Astrocyte of the cerebellum (primary cell): ENCODE measurements at regions not wholly inside any gene's neighbourhood (a gene's known extent, or its start where the extent isn't known, plus 50 kb on each side); places are given as distances from the start of the nearest gene placed in this dataset.
"Not testable (repeated sequence)": the region's sequence is repeated elsewhere in the genome, so short reads cannot be mapped to it uniquely, and the experiment has no call there.

ENCODE experiments used
- DNase-seq: peaks from one replicate; pipeline ENCODE4 v3.0.0-alpha.2; 2011; ENCODE audit warnings: low read depth
- H3K4me3 ChIP-seq: 2 replicates; pipeline ENCODE4 v1.5.1; 2011; ENCODE audit warnings: mild to moderate bottlenecking, low read depth, low read length, moderate library complexity
- in situ Hi-C: cut with HindIII; loops from 2 replicates; pipeline ENCODE4 v1.10.0; 2017; ENCODE audit warnings: low sequenced_read_pairs
- TF ChIP-seq, protein P1 (sequence below): IDR thresholded peaks from 2 replicates; pipeline ENCODE4 v1.5.1; 2012; ENCODE audit warnings: low read length, low read depth, moderate library complexity, mild to moderate bottlenecking; ENCODE audit errors: missing control alignments

- in situ Hi-C loops = no loop called here
- no peak for DNase-seq
- TF ChIP-seq, protein P1, sequence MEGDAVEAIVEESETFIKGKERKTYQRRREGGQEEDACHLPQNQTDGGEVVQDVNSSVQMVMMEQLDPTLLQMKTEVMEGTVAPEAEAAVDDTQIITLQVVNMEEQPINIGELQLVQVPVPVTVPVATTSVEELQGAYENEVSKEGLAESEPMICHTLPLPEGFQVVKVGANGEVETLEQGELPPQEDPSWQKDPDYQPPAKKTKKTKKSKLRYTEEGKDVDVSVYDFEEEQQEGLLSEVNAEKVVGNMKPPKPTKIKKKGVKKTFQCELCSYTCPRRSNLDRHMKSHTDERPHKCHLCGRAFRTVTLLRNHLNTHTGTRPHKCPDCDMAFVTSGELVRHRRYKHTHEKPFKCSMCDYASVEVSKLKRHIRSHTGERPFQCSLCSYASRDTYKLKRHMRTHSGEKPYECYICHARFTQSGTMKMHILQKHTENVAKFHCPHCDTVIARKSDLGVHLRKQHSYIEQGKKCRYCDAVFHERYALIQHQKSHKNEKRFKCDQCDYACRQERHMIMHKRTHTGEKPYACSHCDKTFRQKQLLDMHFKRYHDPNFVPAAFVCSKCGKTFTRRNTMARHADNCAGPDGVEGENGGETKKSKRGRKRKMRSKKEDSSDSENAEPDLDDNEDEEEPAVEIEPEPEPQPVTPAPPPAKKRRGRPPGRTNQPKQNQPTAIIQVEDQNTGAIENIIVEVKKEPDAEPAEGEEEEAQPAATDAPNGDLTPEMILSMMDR = no peak
- H3K4me3 ChIP-seq = no peak overlapping the region
These were observed 138.0 kb upstream of the PGR start for GRCh38 chr11:101267654-101268053.

- DNase-seq = no peak
- in situ Hi-C loops = no loop called here
- H3K4me3 ChIP-seq = no peak overlapping the region
- TF ChIP-seq, protein P1 = no peak
These were observed 134.7 kb upstream of the PGR start for GRCh38 chr11:101264306-101264705.

DNA sequence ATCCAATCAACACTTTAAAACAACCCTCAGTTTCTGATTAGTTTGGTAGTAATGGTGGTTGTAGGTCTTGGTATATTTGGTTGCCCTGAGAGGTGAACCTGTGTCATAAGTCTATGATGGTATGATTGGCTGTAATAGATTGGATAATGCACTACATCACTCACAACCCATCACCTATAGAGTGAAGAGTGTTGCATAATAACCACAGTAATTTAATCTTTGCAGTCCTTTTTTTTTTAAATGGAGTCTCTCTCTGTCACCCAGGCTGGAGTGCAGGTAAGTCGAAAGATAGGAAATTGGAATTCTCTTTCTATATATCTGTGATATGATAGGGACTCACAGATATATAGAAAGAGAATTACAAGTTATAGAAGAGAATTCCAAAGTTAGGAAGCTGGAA, 133.4 kb upstream of the PGR start:
- no peak overlapping the region for H3K4me3 ChIP-seq
- no peak for DNase-seq
- TF ChIP-seq, protein P1 = no peak
- in situ Hi-C loops = no loop called here

- TF ChIP-seq, protein P1 = no peak
- no peak for DNase-seq
- in situ Hi-C loops = no loop called here
- H3K4me3 ChIP-seq = no peak overlapping the region
These were observed 132.6 kb upstream of the PGR start for GRCh38 chr11:101262258-101262657.

DNA sequence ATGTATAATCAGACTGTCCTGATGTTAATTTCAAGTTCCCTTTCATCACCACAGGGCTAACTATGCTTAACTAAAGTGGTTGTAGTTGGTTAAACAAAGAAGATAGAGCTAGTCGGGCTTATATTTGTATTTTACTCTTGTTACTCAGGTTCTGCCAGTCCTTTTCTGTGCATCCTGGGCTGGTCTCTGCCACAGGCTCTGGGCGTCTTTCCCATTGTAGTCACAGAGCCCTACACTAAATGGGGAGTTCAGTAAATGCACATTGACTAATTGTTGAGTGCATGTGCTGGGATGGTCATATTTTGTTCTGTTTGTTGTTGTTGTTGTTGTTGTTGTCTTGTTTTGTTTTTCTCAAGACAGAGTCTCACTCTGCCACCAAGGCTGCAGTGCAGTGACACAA, 125.4 kb upstream of the PGR start:
- no peak for DNase-seq
- in situ Hi-C loops = no loop called here
- TF ChIP-seq, protein P1 = no peak

DNA sequence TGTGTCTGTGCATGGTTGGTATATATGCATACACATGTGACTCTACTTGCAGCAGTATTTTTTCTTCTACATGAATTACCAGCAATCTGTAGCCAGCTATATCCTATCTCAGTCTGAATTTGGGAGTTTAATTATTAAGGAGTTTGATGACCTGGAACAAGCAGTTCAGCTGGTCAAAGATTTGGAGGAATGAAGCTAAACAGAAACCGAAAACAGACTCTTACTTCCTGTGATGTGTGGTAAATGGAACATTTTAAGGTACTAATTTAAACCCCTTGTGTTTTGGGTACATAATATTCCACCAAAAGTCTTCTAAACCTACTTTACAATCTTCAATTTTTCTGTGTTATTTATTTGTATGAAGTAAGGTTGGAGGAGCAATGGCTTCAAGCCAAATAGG, 124.4 kb upstream of the PGR start:
- TF ChIP-seq, protein P1 = no peak
- in situ Hi-C loops = no loop called here

More for the DNA sequence above, 125.4 kb upstream of the PGR start:
- no peak overlapping the region for H3K4me3 ChIP-seq

DNA sequence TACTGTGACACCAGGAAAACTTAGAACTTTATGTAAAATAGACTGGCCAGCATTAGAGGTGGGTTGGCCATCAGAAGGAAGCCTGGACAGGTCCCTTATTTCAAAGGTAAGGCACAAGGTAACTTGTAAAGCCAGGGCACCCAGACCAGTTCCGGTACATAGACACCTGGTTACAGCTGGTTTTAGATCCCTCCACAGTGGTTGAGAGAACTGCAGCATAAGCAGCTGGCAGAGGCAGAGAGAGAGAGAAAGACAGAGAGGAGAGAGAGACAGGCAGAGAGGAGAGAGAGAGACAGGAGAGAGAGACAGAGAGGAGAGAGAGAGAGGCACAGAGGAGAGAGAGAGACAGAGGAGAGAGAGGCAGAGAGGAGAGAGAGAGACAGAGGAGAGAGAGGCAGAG, 116.0 kb upstream of the PGR start:
- in situ Hi-C loops, H3K4me3 ChIP-seq, DNase-seq: not testable (repeated sequence)

More for the DNA sequence above, 124.4 kb upstream of the PGR start:
- no peak overlapping the region for H3K4me3 ChIP-seq
- no peak for DNase-seq

GRCh38 chr11:101245081-101245480, 115.5 kb upstream of the PGR start:
- H3K4me3 ChIP-seq, DNase-seq, in situ Hi-C loops: not testable (repeated sequence)
